Stimulated activated naive CD8-positive, alpha-beta T cell treated with anti-CD3 and anti-CD28 coated beads, Interleukin-15, amount 100 ng/mL, for 72 hours (primary cell): ENCODE measurements at regions not wholly inside any gene's neighbourhood (a gene's known extent, or its start where the extent isn't known, plus 50 kb on each side); places are given as distances from the start of the nearest gene placed in this dataset.
"Not testable (repeated sequence)": the region's sequence is repeated elsewhere in the genome, so short reads cannot be mapped to it uniquely, and the experiment has no call there.

Experiments used
- ATAC-seq: fragments of 150-1000 bp; cut with Tn5 transposase; 2 replicates; pipeline ENCODE4 v1.10.0; 2021; ENCODE audit warnings: mild to moderate bottlenecking, moderate library complexity
- DNase-seq, 2 donors: peaks; one replicate each; pipeline ENCODE4 v3.0.0; 2021 to 2022
- H3K27ac Mint-ChIP-seq, 2 donors: one replicate each; pipeline ENCODE4 v1.8.0; 2022; ENCODE audit warnings: mild to moderate bottlenecking in 2 of 2, mixed read lengths in 2 of 2, moderate library complexity in 2 of 2
- H3K27me3 Mint-ChIP-seq: one replicate; pipeline ENCODE4 v1.8.0; 2022; ENCODE audit warnings: mixed read lengths
- H3K4me1 Mint-ChIP-seq: one replicate; pipeline ENCODE4 v1.8.0; 2022; ENCODE audit warnings: mild to moderate bottlenecking, mixed read lengths
- H3K4me3 Mint-ChIP-seq, 2 donors: one replicate each; pipeline ENCODE4 v1.8.0; 2022; ENCODE audit warnings: mild to moderate bottlenecking in 2 of 2, mixed read lengths in 2 of 2, moderate library complexity in 1 of 2
- H3K9me3 Mint-ChIP-seq, 2 donors: one replicate each; pipeline ENCODE4 v1.8.0; 2022; ENCODE audit warnings: mixed read lengths in 2 of 2

DNA sequence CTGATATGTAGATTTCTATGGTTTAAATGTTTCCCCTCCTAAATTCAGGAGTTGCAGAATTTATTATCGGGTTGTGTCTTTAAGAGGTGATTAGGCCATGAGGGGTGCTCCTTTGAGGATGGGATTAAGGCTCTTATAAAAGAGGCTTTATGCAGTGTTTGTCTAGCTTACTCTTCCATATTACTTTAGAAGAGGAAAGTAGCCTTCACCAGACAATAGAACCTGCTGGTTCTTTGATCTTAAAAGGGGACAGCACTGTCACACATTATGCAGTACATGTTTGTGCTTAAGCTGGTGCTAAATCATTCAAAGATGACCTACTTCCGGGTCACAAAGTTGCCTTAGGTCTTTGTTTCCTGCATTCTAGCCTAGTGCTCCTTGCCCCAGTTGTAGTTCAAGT lies 81.0 kb downstream of the CPXCR1 start:
- no peak overlapping the region for H3K4me3 Mint-ChIP-seq
- H3K27ac Mint-ChIP-seq = no peak overlapping the region
- DNase-seq = no peak
- no peaks in the 10 kb centered on the region for H3K4me1 Mint-ChIP-seq
- no peak for ATAC-seq
- no peaks in the 10 kb centered on the region for H3K27me3 Mint-ChIP-seq
- H3K9me3 Mint-ChIP-seq = no peaks in the 10 kb centered on the region

DNA sequence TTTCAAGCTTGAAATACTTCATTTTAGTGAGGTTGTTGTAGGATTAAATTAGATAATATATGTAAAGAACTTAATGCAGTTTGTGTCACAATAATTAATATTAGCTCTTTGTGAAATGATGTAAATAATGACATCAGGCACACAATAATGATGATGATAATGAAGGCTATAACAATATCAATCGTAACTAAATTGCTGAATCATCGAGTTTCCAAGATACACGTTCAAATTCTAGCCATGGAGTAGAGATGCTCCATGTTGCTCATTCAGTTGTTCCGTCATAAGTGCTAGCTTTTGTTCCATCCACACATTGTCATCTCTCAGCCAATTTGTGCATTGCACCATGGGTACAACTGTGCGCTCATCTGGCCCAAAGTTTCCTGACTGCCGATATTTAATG lies 83.1 kb downstream of the CPXCR1 start:
- ATAC-seq = no peak
- Mint-ChIP-seq H3K9me3 (no peaks in the 10 kb centered on the region), H3K4me3 (no peak overlapping the region), H3K27me3 (no peaks in the 10 kb centered on the region), H3K27ac (no peak overlapping the region), H3K4me1 (no peaks in the 10 kb centered on the region)
- DNase-seq = no peak

DNA sequence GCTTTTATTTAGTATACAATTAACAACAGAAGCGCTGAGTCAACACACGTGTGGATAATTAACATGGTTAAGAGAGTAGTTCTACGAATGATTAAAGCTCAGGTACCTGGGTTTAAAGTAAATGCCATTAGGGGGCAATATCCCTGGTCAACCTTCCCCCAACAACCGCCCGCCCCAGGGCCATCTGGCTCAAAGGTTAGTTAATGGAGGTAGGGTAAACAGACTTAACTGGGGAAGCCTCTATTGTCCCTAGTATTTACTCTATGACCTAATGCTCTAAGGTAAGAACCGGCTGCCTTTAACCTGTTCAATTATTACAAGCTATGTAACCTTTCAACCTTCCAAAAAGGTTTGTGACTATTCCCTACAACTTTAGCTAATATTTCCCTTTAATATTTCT lies 90.7 kb downstream of the CPXCR1 start:
- not testable (repeated sequence) for DNase-seq, H3K27me3 Mint-ChIP-seq, ATAC-seq, H3K4me3 Mint-ChIP-seq, H3K4me1 Mint-ChIP-seq, H3K27ac Mint-ChIP-seq, H3K9me3 Mint-ChIP-seq

DNA sequence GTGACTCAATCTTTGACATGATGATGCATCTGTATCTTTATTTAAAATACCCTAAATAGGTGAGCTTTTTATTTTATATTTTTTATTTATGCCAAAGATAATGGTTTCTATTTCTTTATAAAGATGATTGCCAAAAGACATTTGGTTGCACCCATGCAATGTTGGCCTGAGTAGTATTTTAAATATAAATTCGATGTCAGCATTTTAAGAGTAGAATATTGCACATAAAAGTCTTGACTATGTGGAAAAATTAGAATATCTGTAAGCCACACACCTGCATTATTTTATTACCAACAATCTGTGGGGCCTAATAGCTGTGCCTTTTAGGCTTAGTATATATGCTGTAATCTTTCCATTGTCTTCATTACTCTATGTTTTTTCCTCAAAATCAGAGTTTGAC lies 91.4 kb downstream of the CPXCR1 start:
- ATAC-seq = no peak
- Mint-ChIP-seq H3K27ac (no peak overlapping the region), H3K4me3 (no peak overlapping the region), H3K9me3 (peaks cover 0 to 7% of the 10 kb centered on the region in 2 donors), H3K4me1 (no peaks in the 10 kb centered on the region), H3K27me3 (no peaks in the 10 kb centered on the region)
- no peak for DNase-seq

GRCh38 chrX:88843841-88844240 lies 96.8 kb downstream of the CPXCR1 start:
- H3K27ac Mint-ChIP-seq, H3K4me3 Mint-ChIP-seq, H3K4me1 Mint-ChIP-seq, H3K27me3 Mint-ChIP-seq, DNase-seq, ATAC-seq: not testable (repeated sequence)
- peaks cover 0 to 14% of the 10 kb centered on the region in 2 donors for H3K9me3 Mint-ChIP-seq

- Mint-ChIP-seq H3K27ac (no peak overlapping the region), H3K27me3 (no peaks in the 10 kb centered on the region), H3K4me3 (no peak overlapping the region), H3K4me1 (no peaks in the 10 kb centered on the region), H3K9me3 (peaks cover 6 to 9% of the 10 kb centered on the region in 2 donors)
- no peak for DNase-seq
- ATAC-seq = no peak
These were observed 106.9 kb downstream of the CPXCR1 start for GRCh38 chrX:88853925-88854324.

DNA sequence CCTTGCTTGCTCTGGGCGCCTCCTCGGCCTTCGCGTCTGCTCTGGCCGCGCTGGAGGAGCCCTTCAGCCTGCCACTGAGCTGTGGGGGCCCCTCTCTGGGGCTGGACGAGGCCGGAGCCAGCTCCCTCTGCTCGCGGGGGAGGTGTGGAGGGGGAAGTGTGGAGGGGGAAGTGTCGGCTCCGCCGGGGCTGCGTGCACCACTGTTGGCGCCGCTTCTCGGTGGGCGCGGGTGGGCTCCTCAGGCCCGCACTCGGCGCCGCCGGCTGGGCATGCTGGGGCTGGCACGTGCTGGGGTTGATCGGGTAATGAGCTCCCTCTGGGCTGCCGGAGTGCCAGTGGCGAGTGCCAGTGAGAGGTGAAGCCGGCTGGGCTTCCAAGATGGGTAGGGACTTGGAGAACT lies 116.7 kb downstream of the CPXCR1 start:
- H3K4me3 Mint-ChIP-seq = no peak overlapping the region
- no peak overlapping the region for H3K27ac Mint-ChIP-seq
- H3K4me1 Mint-ChIP-seq = no peaks in the 10 kb centered on the region
- no peaks in the 10 kb centered on the region for H3K9me3 Mint-ChIP-seq
- DNase-seq = no peak
- no peaks in the 10 kb centered on the region for H3K27me3 Mint-ChIP-seq
- no peak for ATAC-seq

GRCh38 chrX:88865634-88866033 lies 118.6 kb downstream of the CPXCR1 start:
- ATAC-seq = no peak
- Mint-ChIP-seq H3K27ac (no peak overlapping the region), H3K4me3 (no peak overlapping the region), H3K9me3 (no peaks in the 10 kb centered on the region), H3K27me3 (no peaks in the 10 kb centered on the region), H3K4me1 (no peaks in the 10 kb centered on the region)
- no peak for DNase-seq

GRCh38 chrX:88881536-88881935 lies 134.5 kb downstream of the CPXCR1 start:
- Mint-ChIP-seq H3K9me3 (no peaks in the 10 kb centered on the region), H3K27ac (no peak overlapping the region), H3K4me3 (no peak overlapping the region), H3K4me1 (no peaks in the 10 kb centered on the region), H3K27me3 (no peaks in the 10 kb centered on the region)
- no peak for ATAC-seq
- DNase-seq = no peak

DNA sequence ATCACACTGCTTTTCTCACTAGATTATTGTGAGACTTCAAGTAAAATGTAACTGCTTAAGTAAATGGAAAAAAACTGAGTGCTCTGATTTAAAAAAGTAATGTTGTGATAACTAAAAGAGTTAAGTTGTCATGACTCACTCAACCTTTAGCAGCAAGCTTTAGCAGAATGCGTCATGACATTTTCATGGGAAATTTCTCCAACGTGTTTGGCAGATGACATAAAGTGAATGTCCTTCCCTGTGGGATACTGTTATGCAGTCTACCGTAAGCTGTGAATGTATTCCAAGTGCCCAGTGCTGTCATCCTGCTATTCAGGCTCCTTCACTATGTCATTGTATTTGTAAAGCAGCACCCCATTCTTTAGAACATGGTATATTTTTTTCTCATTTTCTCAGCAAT lies 136.2 kb downstream of the CPXCR1 start:
- no peak overlapping the region for H3K27ac Mint-ChIP-seq
- no peak overlapping the region for H3K4me3 Mint-ChIP-seq
- H3K4me1 Mint-ChIP-seq = no peaks in the 10 kb centered on the region
- no peaks in the 10 kb centered on the region for H3K9me3 Mint-ChIP-seq
- ATAC-seq (no peak), DNase-seq (no peak)
- H3K27me3 Mint-ChIP-seq = no peaks in the 10 kb centered on the region

DNA sequence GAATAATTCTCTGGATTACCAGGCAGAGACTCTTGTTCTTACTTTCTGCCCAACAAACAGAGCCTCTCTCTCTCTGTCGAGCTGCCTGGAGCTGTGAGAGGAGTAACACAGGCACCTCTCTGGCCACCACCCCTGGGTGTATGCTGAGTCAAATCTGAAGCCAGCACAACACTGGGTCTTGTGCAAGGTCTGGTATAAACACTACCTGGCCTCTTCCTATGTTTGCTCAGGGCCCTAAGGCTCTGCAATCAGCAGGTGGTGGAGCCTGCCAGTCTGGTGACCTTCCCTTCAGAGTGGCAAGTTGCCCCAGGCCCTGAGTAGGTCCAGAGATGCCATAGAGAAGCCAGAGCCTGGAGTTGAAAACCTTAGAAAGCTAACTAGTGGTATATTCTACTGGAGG lies 139.9 kb downstream of the CPXCR1 start:
- DNase-seq = no peak
- ATAC-seq = no peak
- Mint-ChIP-seq H3K4me3 (no peak overlapping the region), H3K4me1 (no peaks in the 10 kb centered on the region), H3K9me3 (no peaks in the 10 kb centered on the region), H3K27ac (no peak overlapping the region), H3K27me3 (no peaks in the 10 kb centered on the region)

DNA sequence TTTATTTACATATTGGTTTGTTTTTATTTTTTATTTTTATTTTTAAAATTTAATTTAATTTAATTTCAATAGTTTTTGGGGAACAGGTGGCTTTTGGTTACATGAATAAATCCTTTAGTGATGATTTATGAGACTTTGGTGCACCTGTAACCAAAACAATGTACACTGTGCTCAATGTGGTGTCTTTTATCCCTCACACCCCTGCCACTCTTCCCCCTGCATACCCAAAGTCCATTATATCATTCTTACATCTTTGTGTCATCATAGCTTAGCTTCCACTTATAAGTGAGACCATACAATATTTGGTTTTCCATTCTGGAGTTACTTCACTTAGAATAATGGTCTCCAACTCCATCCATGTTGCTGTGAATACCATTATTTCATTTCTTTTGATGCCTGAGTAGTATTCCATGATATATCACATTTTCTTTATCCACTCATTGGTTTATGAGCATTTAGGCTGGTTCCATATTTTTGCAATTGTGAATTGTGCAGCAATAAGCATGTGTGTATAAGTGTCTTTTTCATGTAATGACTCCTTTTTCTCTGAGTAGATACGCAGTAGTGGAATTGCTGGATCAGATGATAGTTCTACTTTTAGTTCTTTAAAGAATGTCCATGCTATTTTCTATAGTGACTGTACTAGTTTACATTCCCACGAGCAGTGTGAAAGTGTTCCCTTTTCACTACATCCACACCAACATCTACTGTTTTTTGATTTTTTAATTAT lies 157.1 kb downstream of the CPXCR1 start:
- H3K27me3 Mint-ChIP-seq = no peaks in the 10 kb centered on the region
- H3K4me1 Mint-ChIP-seq = no peaks in the 10 kb centered on the region
- DNase-seq (peak in 1 of 2 donors; percentile 6), ATAC-seq (peak; percentile 79)
- H3K27ac Mint-ChIP-seq = no peak overlapping the region
- peaks cover 5 to 8% of the 10 kb centered on the region in 2 donors for H3K9me3 Mint-ChIP-seq
- H3K4me3 Mint-ChIP-seq = no peak overlapping the region

GRCh38 chrX:88908056-88908455 lies 161.0 kb downstream of the CPXCR1 start:
- H3K4me1 Mint-ChIP-seq = no peaks in the 10 kb centered on the region
- DNase-seq = no peak
- no peak overlapping the region for H3K27ac Mint-ChIP-seq
- H3K9me3 Mint-ChIP-seq = peaks cover 5 to 8% of the 10 kb centered on the region in 2 donors
- H3K4me3 Mint-ChIP-seq = no peak overlapping the region
- H3K27me3 Mint-ChIP-seq = no peaks in the 10 kb centered on the region
- ATAC-seq = no peak

GRCh38 chrX:88937616-88938015 lies 190.6 kb downstream of the CPXCR1 start:
- ATAC-seq (no peak), DNase-seq (no peak)
- no peak overlapping the region for H3K27ac Mint-ChIP-seq
- H3K4me1 Mint-ChIP-seq = no peaks in the 10 kb centered on the region
- H3K4me3 Mint-ChIP-seq = no peak overlapping the region
- no peaks in the 10 kb centered on the region for H3K27me3 Mint-ChIP-seq
- H3K9me3 Mint-ChIP-seq = peaks cover 0 to 3% of the 10 kb centered on the region in 2 donors

GRCh38 chrX:88940904-88941303 lies 193.9 kb downstream of the CPXCR1 start:
- Mint-ChIP-seq H3K4me1 (no peaks in the 10 kb centered on the region), H3K27ac (no peak overlapping the region), H3K27me3 (no peaks in the 10 kb centered on the region), H3K4me3 (no peak overlapping the region), H3K9me3 (no peaks in the 10 kb centered on the region)
- DNase-seq (no peak), ATAC-seq (no peak)

DNA sequence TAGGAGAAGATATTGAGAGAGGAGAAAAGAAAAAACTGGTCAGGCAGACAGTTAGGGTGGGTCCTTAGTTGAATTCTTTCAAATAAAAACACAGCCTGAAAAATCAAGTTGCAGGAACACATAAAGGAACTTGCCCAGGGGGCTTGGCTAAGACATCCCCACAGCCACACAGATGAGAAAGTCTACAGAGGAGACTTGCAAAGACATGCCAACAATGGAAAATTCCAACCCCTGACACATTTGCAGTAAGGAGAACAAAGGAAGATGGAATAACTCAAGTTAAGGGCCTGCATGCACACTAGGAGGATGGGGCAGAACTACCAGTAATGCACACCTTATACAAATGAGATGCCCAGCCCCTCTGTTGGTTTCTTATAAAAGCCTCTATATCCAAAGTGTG lies 197.6 kb downstream of the CPXCR1 start:
- ATAC-seq = no peak
- H3K4me3 Mint-ChIP-seq = no peak overlapping the region

DNA sequence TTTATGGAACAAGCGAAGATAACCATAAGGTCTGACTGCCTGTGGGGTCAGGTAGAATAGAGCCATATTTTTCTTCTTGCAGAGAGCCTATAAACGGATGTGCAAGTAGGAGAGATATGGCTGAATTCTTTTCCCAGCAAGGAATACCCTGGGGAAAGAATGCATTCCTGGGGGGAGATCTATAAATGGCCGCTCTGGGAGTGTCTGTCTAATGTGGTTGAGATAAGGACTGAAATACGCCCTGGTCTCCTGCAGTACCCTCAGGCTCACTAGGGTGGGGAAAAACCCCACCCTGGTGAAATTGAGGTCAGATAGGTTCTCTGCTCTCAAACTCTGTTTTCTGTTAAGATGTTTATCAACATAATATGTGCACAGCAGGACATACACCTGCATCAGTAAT lies 209.0 kb downstream of the CPXCR1 start:
- DNase-seq, ATAC-seq, H3K9me3 Mint-ChIP-seq, H3K4me1 Mint-ChIP-seq, H3K4me3 Mint-ChIP-seq, H3K27me3 Mint-ChIP-seq, H3K27ac Mint-ChIP-seq: not testable (repeated sequence)

More for the DNA sequence above, 197.6 kb downstream of the CPXCR1 start:
- Mint-ChIP-seq H3K27me3 (no peaks in the 10 kb centered on the region), H3K4me1 (no peaks in the 10 kb centered on the region), H3K27ac (no peak overlapping the region), H3K9me3 (no peaks in the 10 kb centered on the region)
- no peak for DNase-seq
